DOHH2 (cell line): ENCODE measurements at regions not wholly inside any gene's neighbourhood (a gene's known extent, or its start where the extent isn't known, plus 50 kb on each side); places are given as distances from the start of the nearest gene placed in this dataset.

Experiments
- CTCF ChIP-seq: fragments of 200-600 bp; sonication (generic); IDR thresholded peaks from one replicate; pipeline ENCODE4 v1.5.1; 2014; ENCODE audit warnings: antibody characterized with exemption, mild to moderate bottlenecking, low read depth, low read length; ENCODE audit not compliant: poor library complexity, severe bottlenecking
- EZH2phosphoT487 ChIP-seq: fragments of 200-600 bp; sonication (generic); IDR thresholded peaks from 2 replicates; pipeline ENCODE4 v1.6.1; 2017; ENCODE audit warnings: borderline replicate concordance, mild to moderate bottlenecking, antibody characterized with exemption, low read length, moderate library complexity, mixed read lengths

DNA sequence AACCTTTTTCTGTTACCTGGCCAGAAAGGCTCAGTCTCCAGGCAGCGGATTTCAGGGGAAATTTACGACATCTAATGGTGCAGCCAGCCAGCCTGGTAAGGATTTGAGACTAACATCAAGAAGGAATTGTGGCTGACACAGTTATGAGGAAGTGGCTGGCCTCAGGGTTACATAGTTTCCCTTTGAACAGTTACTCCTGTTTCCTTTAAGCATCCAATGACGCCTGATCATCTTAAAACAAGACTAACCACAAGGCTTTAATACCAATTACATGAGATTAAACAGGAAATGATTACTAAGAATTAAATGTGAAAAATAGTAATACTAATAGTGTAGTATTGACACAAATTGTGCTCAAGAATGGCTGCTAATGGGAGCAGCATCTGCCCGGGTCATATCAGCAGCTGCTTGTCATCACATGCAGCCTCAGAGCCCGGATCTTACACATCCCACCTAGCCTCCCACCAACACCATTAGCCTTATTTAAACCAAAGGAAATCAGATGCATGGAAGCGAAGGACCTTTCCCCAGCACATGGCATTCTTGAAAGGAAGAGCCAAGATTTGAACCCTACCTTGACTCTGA is 431.8 kb downstream of the PMP22 start:
- no peak for TF ChIP-seq CTCF
- no peak for TF ChIP-seq EZH2phosphoT487
